ENCODE measurements at regions not wholly inside any gene's neighbourhood (a gene's known extent, or its start where the extent isn't known, plus 50 kb on each side); places are given as distances from the start of the nearest gene placed in this dataset.

- no peak for DNase-seq (ENCODE audit: low read depth)
These were observed 195.8 kb upstream of the NEBL start for GRCh38 chr10:21092683-21093524.

GRCh38 chr10:21090609-21091082 is 193.5 kb upstream of the NEBL start:
- no peak for DNase-seq (ENCODE audit: low read depth)

GRCh38 chr10:21087476-21087875 is 190.4 kb upstream of the NEBL start:
- no peak for DNase-seq (ENCODE audit: low read depth)

- no peak for DNase-seq (ENCODE audit: low read depth)
These were observed 187.6 kb upstream of the NEBL start for GRCh38 chr10:21084700-21085099.

GRCh38 chr10:21083861-21084260 is 186.8 kb upstream of the NEBL start:
- DNase-seq (ENCODE audit: low read depth), result no peak

- DNase-seq (ENCODE audit: low read depth), result no peak
These were observed 185.1 kb upstream of the NEBL start for GRCh38 chr10:21082206-21082605.

- DNase-seq (ENCODE audit: low read depth), result no peak
These were observed 183.2 kb upstream of the NEBL start for GRCh38 chr10:21080261-21080660.

GRCh38 chr10:21079330-21079658 is 182.2 kb upstream of the NEBL start:
- no peak for DNase-seq (ENCODE audit: low read depth)

- DNase-seq (ENCODE audit: low read depth), result no peak
These were observed 181.6 kb upstream of the NEBL start for GRCh38 chr10:21078410-21079329.

GRCh38 chr10:21077681-21078080 is 180.6 kb upstream of the NEBL start:
- no peak for DNase-seq (ENCODE audit: low read depth)

- DNase-seq (ENCODE audit: low read depth), result no peak
These were observed 179.3 kb upstream of the NEBL start for GRCh38 chr10:21076381-21076780.

GRCh38 chr10:21075880-21076279 is 178.8 kb upstream of the NEBL start:
- no peak for DNase-seq (ENCODE audit: low read depth)

- no peak for DNase-seq (ENCODE audit: low read depth)
These were observed 174.0 kb upstream of the NEBL start for GRCh38 chr10:21071001-21071673.

- DNase-seq (ENCODE audit: low read depth), result no peak
These were observed 173.0 kb upstream of the NEBL start for GRCh38 chr10:21069929-21070700.

GRCh38 chr10:21069278-21069677 is 172.2 kb upstream of the NEBL start:
- DNase-seq (ENCODE audit: low read depth), result no peak

GRCh38 chr10:21068026-21068656 is 171.0 kb upstream of the NEBL start:
- DNase-seq (ENCODE audit: low read depth), result no peak

GRCh38 chr10:21065621-21066248 is 168.6 kb upstream of the NEBL start:
- no peak for DNase-seq (ENCODE audit: low read depth)

GRCh38 chr10:21061982-21062381 is 164.9 kb upstream of the NEBL start:
- DNase-seq (ENCODE audit: low read depth), result no peak

- DNase-seq (ENCODE audit: low read depth), result no peak
These were observed 164.1 kb upstream of the NEBL start for GRCh38 chr10:21061184-21061583.

GRCh38 chr10:21060626-21061025 is 163.5 kb upstream of the NEBL start:
- DNase-seq (ENCODE audit: low read depth), result no peak

GRCh38 chr10:21057989-21058388 is 160.9 kb upstream of the NEBL start:
- no peak for DNase-seq (ENCODE audit: low read depth)
